ENCODE measurements at regions not wholly inside any gene's neighbourhood (a gene's known extent, or its start where the extent isn't known, plus 50 kb on each side); places are given as distances from the start of the nearest gene placed in this dataset.
A peak's percentile ranks its signal among the peaks of the same experiment; 100 is the strongest.

DNA sequence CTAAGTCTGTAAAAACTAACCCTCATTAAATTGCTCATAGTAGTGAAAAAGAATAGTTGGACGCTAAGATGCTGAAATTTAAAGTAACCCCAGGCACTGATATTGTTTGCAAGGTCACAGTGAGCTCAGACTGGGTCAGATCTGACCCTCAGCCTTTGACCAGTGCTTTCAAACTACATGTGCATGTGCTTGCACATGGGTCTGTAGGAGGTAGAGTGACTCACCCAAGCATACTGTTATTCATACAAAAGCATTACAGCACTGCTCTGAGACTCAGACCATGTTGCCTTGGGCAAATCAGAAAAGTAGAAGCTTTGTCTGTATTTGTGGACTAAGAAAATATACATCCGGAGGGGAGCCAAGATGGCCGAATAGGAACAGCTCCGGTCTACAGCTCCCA is 326.4 kb upstream of the MARCKS start:
- peaks cover 8% of the 10 kb centered on the region for H3K9me3 Mint-ChIP-seq
- peaks cover 4% of the 10 kb centered on the region for H3K27me3 Mint-ChIP-seq (ENCODE audit: low read depth, poor library complexity)
- no peak for DNase-seq
- no peak overlapping the region for H3K4me3 Mint-ChIP-seq
- no peak overlapping the region for H3K27ac Mint-ChIP-seq
- TF ChIP-seq, protein P1, sequence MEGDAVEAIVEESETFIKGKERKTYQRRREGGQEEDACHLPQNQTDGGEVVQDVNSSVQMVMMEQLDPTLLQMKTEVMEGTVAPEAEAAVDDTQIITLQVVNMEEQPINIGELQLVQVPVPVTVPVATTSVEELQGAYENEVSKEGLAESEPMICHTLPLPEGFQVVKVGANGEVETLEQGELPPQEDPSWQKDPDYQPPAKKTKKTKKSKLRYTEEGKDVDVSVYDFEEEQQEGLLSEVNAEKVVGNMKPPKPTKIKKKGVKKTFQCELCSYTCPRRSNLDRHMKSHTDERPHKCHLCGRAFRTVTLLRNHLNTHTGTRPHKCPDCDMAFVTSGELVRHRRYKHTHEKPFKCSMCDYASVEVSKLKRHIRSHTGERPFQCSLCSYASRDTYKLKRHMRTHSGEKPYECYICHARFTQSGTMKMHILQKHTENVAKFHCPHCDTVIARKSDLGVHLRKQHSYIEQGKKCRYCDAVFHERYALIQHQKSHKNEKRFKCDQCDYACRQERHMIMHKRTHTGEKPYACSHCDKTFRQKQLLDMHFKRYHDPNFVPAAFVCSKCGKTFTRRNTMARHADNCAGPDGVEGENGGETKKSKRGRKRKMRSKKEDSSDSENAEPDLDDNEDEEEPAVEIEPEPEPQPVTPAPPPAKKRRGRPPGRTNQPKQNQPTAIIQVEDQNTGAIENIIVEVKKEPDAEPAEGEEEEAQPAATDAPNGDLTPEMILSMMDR (IDR thresholded peaks at IDR 0.05): no peak
- H3K4me1 Mint-ChIP-seq: peaks cover 6% of the 10 kb centered on the region
- peaks cover 7% of the 10 kb centered on the region for H3K36me3 Mint-ChIP-seq (ENCODE audit: low read depth)

DNA sequence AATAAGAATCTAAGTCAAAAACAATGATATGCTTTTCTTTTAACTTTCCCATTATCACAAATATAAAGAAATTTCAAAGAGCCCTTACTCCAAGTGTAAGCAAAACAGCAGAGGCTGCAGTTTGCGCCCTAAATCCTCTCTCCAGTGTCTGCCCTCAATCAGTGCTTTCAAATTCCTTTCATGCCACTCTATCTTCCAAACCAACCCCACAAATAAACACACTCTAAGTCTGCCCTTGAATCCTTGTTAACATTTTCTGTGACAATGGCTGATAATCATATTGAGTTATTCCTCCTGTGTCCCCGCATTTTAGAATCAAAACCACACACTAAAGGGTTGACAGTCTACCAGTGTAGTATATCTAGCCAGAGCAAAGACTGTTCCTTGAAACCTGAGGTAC is 317.9 kb upstream of the MARCKS start:
- Mint-ChIP-seq H3K4me3 (no peak overlapping the region), H3K9me3 (no peaks in the 10 kb centered on the region), H3K27ac (peak overlapping the region; percentile 5), H3K27me3 (ENCODE audit: low read depth, poor library complexity) (no peaks in the 10 kb centered on the region), H3K4me1 (peaks cover 14% of the 10 kb centered on the region), H3K36me3 (ENCODE audit: low read depth) (no peaks in the 10 kb centered on the region)
- DNase-seq: no peak
- TF ChIP-seq, protein P1 (IDR thresholded peaks at IDR 0.05): no peak

DNA sequence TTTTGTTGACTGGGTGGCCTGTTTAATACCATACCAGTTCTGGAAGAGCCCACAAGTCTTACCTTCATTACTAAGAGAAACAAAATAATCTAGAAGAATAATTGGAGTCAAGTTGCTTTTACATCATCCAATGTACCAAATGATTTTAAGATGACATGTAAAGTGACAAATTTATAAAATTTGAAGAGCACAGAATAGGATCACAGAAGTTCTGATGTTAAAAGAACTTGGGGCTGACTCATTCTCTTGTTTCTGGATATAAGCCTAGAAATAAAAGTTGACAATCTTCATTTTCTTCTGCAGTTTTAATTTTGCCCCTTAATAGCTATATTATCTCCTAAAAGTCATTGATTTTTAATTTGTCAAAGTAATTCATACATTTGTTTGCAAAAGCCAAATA is 317.5 kb upstream of the MARCKS start:
- Mint-ChIP-seq H3K27me3 (ENCODE audit: low read depth, poor library complexity) (no peaks in the 10 kb centered on the region), H3K4me3 (no peak overlapping the region), H3K27ac (no peak overlapping the region), H3K36me3 (ENCODE audit: low read depth) (no peaks in the 10 kb centered on the region), H3K4me1 (peaks cover 14% of the 10 kb centered on the region), H3K9me3 (no peaks in the 10 kb centered on the region)
- TF ChIP-seq, protein P1 (IDR thresholded peaks at IDR 0.05): no peak
- DNase-seq: no peak

DNA sequence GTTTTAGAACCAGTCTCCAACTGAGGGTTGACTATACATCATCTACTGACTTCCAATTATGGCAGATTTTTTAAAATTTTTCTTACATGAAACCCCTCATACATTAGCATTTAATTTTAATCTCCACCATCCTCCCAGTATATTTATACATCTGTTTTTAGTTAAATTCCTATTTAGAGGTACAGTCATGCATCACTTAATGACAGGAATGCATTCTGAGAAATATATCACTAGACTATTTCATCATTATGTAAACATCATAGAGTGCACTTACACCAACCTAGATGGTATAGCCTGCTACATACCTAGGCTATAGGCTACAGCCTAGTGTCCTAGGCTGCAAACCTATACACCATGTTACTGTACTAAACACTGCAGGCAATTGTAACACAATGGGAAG is 316.7 kb upstream of the MARCKS start:
- DNase-seq: no peak
- Mint-ChIP-seq H3K27ac (no peak overlapping the region), H3K4me3 (no peak overlapping the region), H3K36me3 (ENCODE audit: low read depth) (no peaks in the 10 kb centered on the region), H3K9me3 (no peaks in the 10 kb centered on the region), H3K27me3 (ENCODE audit: low read depth, poor library complexity) (no peaks in the 10 kb centered on the region), H3K4me1 (peaks cover 14% of the 10 kb centered on the region)
- TF ChIP-seq, protein P1 (IDR thresholded peaks at IDR 0.05): no peak

DNA sequence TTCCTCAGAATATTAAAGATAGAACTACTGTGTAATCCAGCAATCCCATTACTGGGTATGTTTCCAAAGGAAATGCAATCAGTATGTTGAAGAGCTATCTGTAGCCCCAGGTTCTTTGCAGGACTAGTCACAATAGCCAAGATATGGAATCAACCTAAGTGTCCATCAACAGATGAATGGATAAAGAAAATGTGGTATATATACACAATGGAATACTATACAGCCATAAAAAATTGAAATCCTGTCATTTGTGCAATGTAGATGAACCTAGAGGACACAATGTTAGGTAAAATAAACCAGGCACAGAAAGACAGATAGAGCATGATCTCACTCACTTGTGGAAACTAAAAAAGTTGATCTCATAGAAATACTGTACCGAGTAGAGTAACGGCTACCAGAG is 306.0 kb upstream of the MARCKS start:
- Mint-ChIP-seq H3K27me3 (ENCODE audit: low read depth, poor library complexity) (no peaks in the 10 kb centered on the region), H3K27ac (no peak overlapping the region), H3K4me1 (no peaks in the 10 kb centered on the region), H3K4me3 (no peak overlapping the region), H3K9me3 (peaks cover 27% of the 10 kb centered on the region), H3K36me3 (ENCODE audit: low read depth) (no peaks in the 10 kb centered on the region)
- TF ChIP-seq, protein P1 (IDR thresholded peaks at IDR 0.05): no peak
- DNase-seq: no peak

DNA sequence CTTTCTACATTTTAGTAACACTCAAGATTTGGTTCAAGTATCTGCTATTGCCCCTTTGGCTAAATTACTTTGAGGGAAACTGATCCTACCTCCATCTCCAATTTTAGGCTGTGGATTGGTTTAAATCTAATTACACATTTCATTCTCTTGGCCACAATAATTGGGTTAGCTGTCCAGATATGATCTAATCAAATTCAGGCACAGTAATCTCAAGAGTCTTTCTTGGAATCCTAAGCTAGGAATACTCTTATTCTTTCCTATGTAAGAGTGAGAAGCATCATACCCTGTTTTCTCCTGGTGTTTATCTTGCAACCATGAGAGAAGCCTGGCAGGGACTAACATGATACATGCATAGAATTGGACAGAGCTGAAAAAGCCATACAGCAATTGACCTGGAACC is 300.4 kb upstream of the MARCKS start:
- TF ChIP-seq, protein P1 (IDR thresholded peaks at IDR 0.05): no peak
- no peak overlapping the region for H3K27ac Mint-ChIP-seq

More for the DNA sequence above, 300.4 kb upstream of the MARCKS start:
- H3K4me1 Mint-ChIP-seq: peaks cover 12% of the 10 kb centered on the region
- H3K9me3 Mint-ChIP-seq: no peaks in the 10 kb centered on the region
- peaks cover 4% of the 10 kb centered on the region for H3K27me3 Mint-ChIP-seq (ENCODE audit: low read depth, poor library complexity)
- no peak overlapping the region for H3K4me3 Mint-ChIP-seq
- no peaks in the 10 kb centered on the region for H3K36me3 Mint-ChIP-seq (ENCODE audit: low read depth)
- DNase-seq: no peak

Data from nephron progenitor cell (in vitro differentiated cells).